Activated T-helper 1 cell treated with anti-CD3 and anti-CD28 coated beads, Interleukin-12 subunit alpha, Interleukin-12 subunit beta, Interleukin-2, Interleukin-4 antibody, amounts not matched to agents 30 ng/mL and 10 ng/mL and 1 ng/mL, durations not matched to agents 14 hours and 24 hours and 36 hours (primary cell): ENCODE measurements at regions not wholly inside any gene's neighbourhood (a gene's known extent, or its start where the extent isn't known, plus 50 kb on each side); places are given as distances from the start of the nearest gene placed in this dataset.
"Not testable (repeated sequence)": the region's sequence is repeated elsewhere in the genome, so short reads cannot be mapped to it uniquely, and the experiment has no call there.

Source experiments
- DNase-seq: peaks from one replicate; pipeline ENCODE4 v3.0.0; 2021; ENCODE audit warnings: low spot score
- H3K27ac Mint-ChIP-seq: one replicate; pipeline ENCODE4 v1.8.0; 2021; ENCODE audit warnings: mild to moderate bottlenecking, mixed read lengths
- H3K27me3 Mint-ChIP-seq: one replicate; pipeline ENCODE4 v1.8.0; 2022; ENCODE audit warnings: mild to moderate bottlenecking, moderate library complexity, mixed read lengths; ENCODE audit not compliant: insufficient read depth
- H3K36me3 Mint-ChIP-seq: one replicate; pipeline ENCODE4 v1.8.0; 2021; ENCODE audit warnings: low read depth, mixed read lengths
- H3K4me1 Mint-ChIP-seq: one replicate; pipeline ENCODE4 v1.8.0; 2021; ENCODE audit warnings: low read depth, mixed read lengths
- H3K4me3 Mint-ChIP-seq: one replicate; pipeline ENCODE4 v1.8.0; 2021; ENCODE audit warnings: mild to moderate bottlenecking, moderate library complexity, mixed read lengths
- H3K9me3 Mint-ChIP-seq: one replicate; pipeline ENCODE4 v1.8.0; 2021; ENCODE audit warnings: mixed read lengths
- intact Hi-C: fragments of 100-400 bp; cut with micrococcal nuclease; formaldehyde crosslinking; loops from one replicate; pipeline ENCODE4 v1.15.1; 2024

GRCh38 chr20:22825076-22825475 is 210.0 kb upstream of the SSTR4 start:
- H3K27me3 Mint-ChIP-seq = peaks cover 1% of the 10 kb centered on the region
- H3K36me3 Mint-ChIP-seq = no peaks in the 10 kb centered on the region
- no peak overlapping the region for H3K27ac Mint-ChIP-seq
- H3K4me1 Mint-ChIP-seq = no peaks in the 10 kb centered on the region
- no peak for DNase-seq
- H3K4me3 Mint-ChIP-seq = no peak overlapping the region
- intact Hi-C loops = no loop called here
- no peaks in the 10 kb centered on the region for H3K9me3 Mint-ChIP-seq

- Mint-ChIP-seq H3K36me3 (no peaks in the 10 kb centered on the region), H3K27ac (no peak overlapping the region), H3K9me3 (no peaks in the 10 kb centered on the region), H3K27me3 (peaks cover 1% of the 10 kb centered on the region), H3K4me3 (no peak overlapping the region), H3K4me1 (no peaks in the 10 kb centered on the region)
- intact Hi-C loops = no loop called here
- no peak for DNase-seq
Observed at GRCh38 chr20:22825546-22825945, 209.6 kb upstream of the SSTR4 start.

GRCh38 chr20:22826306-22827230 is 208.5 kb upstream of the SSTR4 start:
- H3K9me3 Mint-ChIP-seq = no peaks in the 10 kb centered on the region
- H3K4me1 Mint-ChIP-seq = no peaks in the 10 kb centered on the region
- H3K27me3 Mint-ChIP-seq = peaks cover 1% of the 10 kb centered on the region
- H3K4me3 Mint-ChIP-seq = no peak overlapping the region
- no peaks in the 10 kb centered on the region for H3K36me3 Mint-ChIP-seq
- no peak for DNase-seq
- intact Hi-C loops = no loop called here
- H3K27ac Mint-ChIP-seq = no peak overlapping the region

GRCh38 chr20:22827916-22828315 is 207.2 kb upstream of the SSTR4 start:
- peaks cover 1% of the 10 kb centered on the region for H3K27me3 Mint-ChIP-seq
- no peak overlapping the region for H3K4me3 Mint-ChIP-seq
- DNase-seq = no peak
- no peaks in the 10 kb centered on the region for H3K36me3 Mint-ChIP-seq
- H3K27ac Mint-ChIP-seq = no peak overlapping the region
- H3K4me1 Mint-ChIP-seq = no peaks in the 10 kb centered on the region
- H3K9me3 Mint-ChIP-seq = no peaks in the 10 kb centered on the region
- intact Hi-C loops = no loop called here

- Mint-ChIP-seq H3K4me3 (no peak overlapping the region), H3K27ac (no peak overlapping the region), H3K36me3 (no peaks in the 10 kb centered on the region), H3K4me1 (no peaks in the 10 kb centered on the region), H3K9me3 (no peaks in the 10 kb centered on the region), H3K27me3 (peaks cover 1% of the 10 kb centered on the region)
- no peak for DNase-seq
- intact Hi-C loops = no loop called here
Observed at GRCh38 chr20:22829356-22829755, 205.8 kb upstream of the SSTR4 start.

GRCh38 chr20:22830138-22830537 is 205.0 kb upstream of the SSTR4 start:
- intact Hi-C loops = no loop called here
- Mint-ChIP-seq H3K27ac (no peak overlapping the region), H3K4me1 (no peaks in the 10 kb centered on the region), H3K36me3 (no peaks in the 10 kb centered on the region), H3K27me3 (peaks cover 1% of the 10 kb centered on the region), H3K4me3 (no peak overlapping the region), H3K9me3 (no peaks in the 10 kb centered on the region)
- DNase-seq = no peak

DNA sequence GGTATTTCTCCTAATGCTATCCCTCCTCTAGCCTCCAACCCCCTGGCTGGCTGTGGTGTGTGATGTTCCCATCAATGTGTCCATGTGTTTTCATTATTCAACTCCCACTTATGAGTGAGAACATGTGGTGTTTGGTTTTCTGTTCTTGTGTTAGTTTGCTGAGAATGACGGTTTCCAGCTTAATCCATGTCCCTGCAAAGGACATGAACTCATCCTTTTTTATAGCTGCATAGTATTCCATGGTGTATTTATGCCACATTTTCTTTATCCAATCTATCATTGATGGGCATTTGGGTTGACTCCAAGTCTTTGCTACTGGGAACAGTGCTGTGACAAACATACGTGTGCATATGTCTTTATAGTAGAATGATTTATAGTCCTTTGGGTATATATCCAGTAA is 204.4 kb upstream of the SSTR4 start:
- H3K27me3 Mint-ChIP-seq, H3K4me3 Mint-ChIP-seq, intact Hi-C loops, H3K36me3 Mint-ChIP-seq, DNase-seq, H3K27ac Mint-ChIP-seq, H3K4me1 Mint-ChIP-seq, H3K9me3 Mint-ChIP-seq: not testable (repeated sequence)

DNA sequence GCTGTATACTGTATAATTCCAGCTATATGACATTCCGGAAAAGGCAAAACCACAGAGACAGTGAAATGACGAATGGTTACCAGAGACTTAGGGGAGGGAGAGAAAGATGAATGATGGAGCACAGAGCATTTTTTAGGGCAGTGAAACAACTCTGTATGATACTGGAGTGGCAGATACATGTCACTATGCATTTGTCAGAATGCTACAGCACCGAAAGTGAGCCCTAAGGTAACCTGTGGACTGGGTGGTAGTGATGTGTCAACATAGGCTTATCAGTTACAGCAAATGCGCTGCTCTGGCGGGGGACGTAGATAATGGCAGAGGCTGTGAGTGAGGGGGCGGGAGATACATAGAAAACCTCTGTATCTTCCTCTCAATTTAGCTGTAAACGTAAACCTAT is 201.3 kb upstream of the SSTR4 start:
- no peaks in the 10 kb centered on the region for H3K27me3 Mint-ChIP-seq
- intact Hi-C loops = no loop called here
- no peaks in the 10 kb centered on the region for H3K9me3 Mint-ChIP-seq

GRCh38 chr20:22834651-22835256 is 200.4 kb upstream of the SSTR4 start:
- no peak overlapping the region for H3K4me3 Mint-ChIP-seq
- H3K36me3 Mint-ChIP-seq = no peaks in the 10 kb centered on the region
- no peaks in the 10 kb centered on the region for H3K9me3 Mint-ChIP-seq
- no peak overlapping the region for H3K27ac Mint-ChIP-seq
- DNase-seq = no peak
- H3K27me3 Mint-ChIP-seq = no peaks in the 10 kb centered on the region
- no peaks in the 10 kb centered on the region for H3K4me1 Mint-ChIP-seq
- intact Hi-C loops = no loop called here

More for the DNA sequence above, 201.3 kb upstream of the SSTR4 start:
- Mint-ChIP-seq H3K4me1 (no peaks in the 10 kb centered on the region), H3K36me3 (no peaks in the 10 kb centered on the region), H3K27ac (no peak overlapping the region), H3K4me3 (no peak overlapping the region)
- DNase-seq = no peak

DNA sequence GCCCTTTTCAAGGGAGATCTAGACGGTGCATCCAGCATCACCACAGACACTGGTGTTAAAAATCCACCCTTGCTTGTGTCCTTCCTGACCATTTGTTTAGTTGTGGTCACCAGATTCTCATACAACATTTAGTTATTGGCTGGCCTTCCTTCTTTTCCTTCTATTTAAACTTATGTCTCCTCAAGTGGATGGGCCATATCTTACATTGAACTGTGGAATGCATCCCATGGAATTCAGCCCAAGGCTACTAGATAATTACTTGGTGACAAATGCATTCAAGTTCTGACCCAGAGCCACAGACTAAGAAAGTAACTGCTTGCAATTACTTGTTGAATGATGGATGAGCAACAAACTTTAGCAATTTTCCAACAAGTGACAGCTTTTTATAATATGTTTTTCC is 198.9 kb upstream of the SSTR4 start:
- intact Hi-C loops = no loop called here
- H3K9me3 Mint-ChIP-seq = no peaks in the 10 kb centered on the region
- H3K27ac Mint-ChIP-seq = no peak overlapping the region
- no peak overlapping the region for H3K4me3 Mint-ChIP-seq
- no peaks in the 10 kb centered on the region for H3K27me3 Mint-ChIP-seq
- H3K4me1 Mint-ChIP-seq = no peaks in the 10 kb centered on the region
- no peak for DNase-seq
- H3K36me3 Mint-ChIP-seq = no peaks in the 10 kb centered on the region

DNA sequence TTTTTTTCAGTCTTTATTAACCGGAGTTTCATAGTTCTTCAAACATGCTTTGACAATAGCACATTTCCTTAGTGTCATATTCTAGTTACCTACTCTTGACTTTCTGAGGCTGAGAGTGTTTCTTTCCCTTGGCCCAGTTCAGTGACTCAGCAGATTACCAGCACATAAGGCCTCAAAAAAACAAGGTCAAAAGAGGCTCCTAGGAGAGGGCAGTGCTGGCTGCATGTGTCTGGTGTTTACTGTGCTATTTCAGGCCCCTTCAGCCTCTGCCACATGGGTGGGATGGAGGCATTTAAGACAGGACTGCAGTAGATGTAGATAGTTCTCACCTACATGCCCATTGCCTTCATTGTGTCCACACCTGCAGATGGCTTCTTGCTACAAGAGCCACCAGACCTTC is 198.2 kb upstream of the SSTR4 start:
- Mint-ChIP-seq H3K9me3 (no peaks in the 10 kb centered on the region), H3K27ac (no peak overlapping the region), H3K4me1 (no peaks in the 10 kb centered on the region), H3K4me3 (no peak overlapping the region), H3K36me3 (no peaks in the 10 kb centered on the region), H3K27me3 (no peaks in the 10 kb centered on the region)
- intact Hi-C loops = no loop called here
- no peak for DNase-seq

GRCh38 chr20:22838001-22838400 is 197.1 kb upstream of the SSTR4 start:
- Mint-ChIP-seq H3K27me3 (no peaks in the 10 kb centered on the region), H3K9me3 (no peaks in the 10 kb centered on the region), H3K4me3 (no peak overlapping the region), H3K4me1 (no peaks in the 10 kb centered on the region), H3K27ac (no peak overlapping the region), H3K36me3 (no peaks in the 10 kb centered on the region)
- no peak for DNase-seq
- intact Hi-C loops = no loop called here

GRCh38 chr20:22841846-22842245 is 193.3 kb upstream of the SSTR4 start:
- Mint-ChIP-seq H3K27me3 (peaks cover 2% of the 10 kb centered on the region), H3K27ac (no peak overlapping the region), H3K36me3 (no peaks in the 10 kb centered on the region), H3K9me3 (no peaks in the 10 kb centered on the region), H3K4me1 (no peaks in the 10 kb centered on the region), H3K4me3 (no peak overlapping the region)
- DNase-seq = no peak
- intact Hi-C loops = loop anchor here (2.0 kb wide), 1 partner anchor 57 kb away; no protein-coding TSS in a partner anchor
